ENCODE measurements at regions not wholly inside any gene's neighbourhood (a gene's known extent, or its start where the extent isn't known, plus 50 kb on each side); places are given as distances from the start of the nearest gene placed in this dataset.

- no peak for DNase-seq (ENCODE audit: low read depth)
Observed at GRCh38 chr10:94043431-94043990, 49.8 kb downstream of the PLCE1 start.

DNA sequence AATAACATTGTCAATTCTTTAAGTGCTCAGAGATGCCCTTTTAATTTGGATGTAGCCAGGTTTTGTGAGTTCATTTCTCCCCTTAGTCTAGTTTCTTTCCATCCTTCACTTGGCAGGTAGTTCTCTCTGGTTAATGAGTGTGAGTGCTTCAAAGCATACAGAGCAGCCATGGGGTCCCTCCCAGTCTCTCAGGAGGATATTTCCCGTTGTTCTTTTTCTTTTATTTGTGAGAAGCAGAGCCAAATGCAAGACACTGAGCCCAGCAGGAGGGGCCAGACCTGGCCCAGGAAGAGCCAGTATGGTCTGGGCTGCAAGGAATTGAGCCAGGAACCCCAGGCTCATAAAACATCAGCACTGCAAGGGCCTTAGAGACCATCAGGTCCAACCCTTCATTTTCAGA is 52.4 kb downstream of the PLCE1 start:
- no peak for DNase-seq (ENCODE audit: low read depth)

DNA sequence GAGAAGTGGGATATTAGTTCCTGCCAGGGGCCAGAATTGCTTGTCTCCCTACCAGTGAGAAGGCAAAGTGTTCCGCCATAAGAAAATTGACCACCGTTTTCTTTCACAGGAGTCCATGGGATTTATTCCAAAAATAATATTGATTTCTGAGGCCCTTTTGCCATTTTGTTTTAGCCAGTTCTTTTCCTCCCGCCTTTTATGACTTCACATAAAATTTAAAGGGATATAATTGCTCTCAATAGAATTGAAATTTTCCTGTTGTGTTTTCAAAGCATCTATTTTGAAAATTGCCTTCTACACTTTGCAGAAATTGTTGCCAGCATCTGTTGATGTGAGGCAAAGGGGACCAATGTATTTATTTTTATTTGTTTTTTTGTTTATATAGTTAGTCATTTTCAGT is 53.6 kb downstream of the PLCE1 start:
- DNase-seq (ENCODE audit: low read depth) = no peak

DNA sequence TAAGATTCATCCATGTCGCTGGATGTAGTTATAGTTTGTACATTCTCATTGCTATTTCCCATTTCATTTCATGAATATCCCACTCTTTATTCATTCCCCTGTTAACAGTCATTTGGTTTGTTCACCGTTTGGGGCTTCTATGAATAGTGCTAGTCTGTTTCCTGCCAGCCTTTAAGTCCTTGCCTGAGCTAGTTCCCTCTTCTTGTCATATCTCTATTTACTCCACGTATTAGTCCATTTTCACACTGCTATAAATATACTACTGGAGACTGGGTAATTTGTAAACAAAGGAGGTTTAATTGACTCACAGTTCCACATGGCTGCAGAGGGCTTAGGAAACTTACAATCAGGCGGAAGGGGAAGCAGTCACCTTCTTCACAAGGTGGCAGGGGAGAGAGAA is 56.2 kb downstream of the PLCE1 start:
- DNase-seq (ENCODE audit: low read depth) = no peak

GRCh38 chr10:94052281-94052680 is 58.5 kb downstream of the PLCE1 start:
- no peak for DNase-seq (ENCODE audit: low read depth)

GRCh38 chr10:94052866-94053791 is 59.4 kb downstream of the PLCE1 start:
- DNase-seq (ENCODE audit: low read depth) = no peak

DNA sequence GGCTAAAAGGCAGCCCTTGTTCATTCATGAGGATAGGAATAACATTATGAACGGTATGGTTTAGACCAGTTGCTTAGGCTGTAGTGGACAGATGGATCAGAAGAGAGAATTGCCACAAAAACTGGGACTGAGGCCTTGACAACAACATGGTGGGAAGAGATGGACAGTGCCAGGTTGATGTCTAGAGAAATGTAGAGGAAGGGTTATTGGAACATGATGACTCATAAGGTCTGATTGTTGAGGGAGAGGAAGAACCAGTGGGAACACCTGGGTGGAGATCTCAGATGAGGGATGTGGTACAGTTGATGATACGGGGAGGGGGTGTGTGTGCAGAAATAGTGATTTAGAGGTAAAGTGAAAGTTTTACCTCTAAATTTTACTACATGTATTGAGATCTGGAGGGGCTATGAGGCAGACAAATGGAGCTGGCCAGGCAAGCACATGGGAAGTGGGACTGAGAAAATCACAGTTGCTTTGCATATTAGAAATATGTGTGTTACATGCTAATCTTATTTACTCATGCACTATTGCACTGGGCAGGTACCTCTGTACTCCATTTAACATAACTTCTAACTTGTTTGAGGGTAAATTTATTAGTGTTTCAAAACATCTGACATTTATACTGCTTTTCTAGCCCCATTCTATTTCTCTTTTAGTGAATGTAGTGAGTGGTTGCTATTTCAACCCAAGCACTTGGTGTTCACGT is 65.6 kb downstream of the PLCE1 start:
- DNase-seq (ENCODE audit: low read depth) = no peak

- no peak for DNase-seq (ENCODE audit: low read depth)
Observed at GRCh38 chr10:94061026-94061425, 67.3 kb downstream of the PLCE1 start.

DNA sequence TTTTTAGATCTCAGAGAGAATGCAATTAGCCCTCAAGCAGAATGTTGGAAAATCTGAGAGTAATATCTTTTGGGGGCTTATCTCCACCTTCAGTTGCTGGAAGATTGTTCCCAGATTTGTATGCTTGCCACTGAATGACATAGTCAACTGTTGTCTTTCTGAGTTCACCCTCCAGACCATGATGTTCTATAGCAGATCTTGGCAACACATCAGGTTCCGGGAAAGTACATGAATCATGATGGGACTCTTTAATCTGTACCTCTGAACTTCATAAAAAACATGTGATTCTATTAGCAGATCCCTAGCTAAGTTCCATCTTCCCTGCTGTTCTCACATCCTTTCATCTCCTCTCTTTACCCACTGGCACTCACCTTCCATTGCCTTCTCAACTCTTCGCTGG is 68.9 kb downstream of the PLCE1 start:
- DNase-seq (ENCODE audit: low read depth) = no peak

DNA sequence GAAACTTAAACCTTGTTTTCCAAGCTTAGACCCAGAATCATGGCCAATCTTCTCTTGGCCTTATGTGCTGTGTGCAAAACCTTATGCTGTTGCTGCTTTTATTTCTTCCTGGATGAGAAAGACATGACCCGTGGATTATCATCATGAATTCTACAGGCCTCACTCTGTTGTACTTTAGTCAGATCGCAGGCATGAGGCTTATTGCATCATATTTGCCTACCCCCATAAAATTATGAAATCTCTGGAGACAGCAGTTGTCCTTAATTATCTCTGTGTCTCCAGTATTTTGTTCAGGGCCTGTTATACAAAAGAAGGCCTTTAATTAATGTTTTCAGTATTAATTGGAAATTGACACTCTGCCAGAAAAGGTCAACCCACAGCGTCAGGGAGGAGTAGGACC is 71.6 kb downstream of the PLCE1 start:
- no peak for DNase-seq (ENCODE audit: low read depth)

GRCh38 chr10:94065787-94066186 is 72.1 kb downstream of the PLCE1 start:
- DNase-seq (ENCODE audit: low read depth) = no peak

DNA sequence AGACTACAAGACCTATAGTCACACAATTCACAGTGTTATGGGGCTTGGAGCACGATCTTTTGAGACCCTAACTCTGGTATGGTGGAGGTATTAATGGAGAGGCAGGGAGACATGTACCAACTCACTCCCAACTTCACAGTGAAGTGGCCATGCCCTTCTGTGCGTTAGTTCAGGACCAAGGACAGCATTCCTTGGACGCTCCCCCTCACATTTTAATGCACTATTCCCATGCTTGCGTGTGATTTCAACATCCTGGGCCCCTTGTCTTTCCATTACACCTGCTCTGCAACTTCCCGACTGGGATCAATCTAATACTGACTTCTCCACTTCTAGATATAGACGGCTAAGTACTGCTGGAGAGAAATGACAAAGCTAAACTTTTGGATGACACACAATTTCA is 72.7 kb downstream of the PLCE1 start:
- DNase-seq (ENCODE audit: low read depth) = no peak

- DNase-seq (ENCODE audit: low read depth) = no peak
Observed at GRCh38 chr10:94069884-94070283, 76.2 kb downstream of the PLCE1 start.

GRCh38 chr10:94074462-94074861 is 80.7 kb downstream of the PLCE1 start:
- DNase-seq (ENCODE audit: low read depth) = no peak

- no peak for DNase-seq (ENCODE audit: low read depth)
Observed at GRCh38 chr10:94075506-94075905, 81.8 kb downstream of the PLCE1 start.

GRCh38 chr10:94076325-94076841 is 82.7 kb downstream of the PLCE1 start:
- no peak for DNase-seq (ENCODE audit: low read depth)

GRCh38 chr10:94077042-94077441 is 83.3 kb downstream of the PLCE1 start:
- DNase-seq (ENCODE audit: low read depth) = no peak

DNA sequence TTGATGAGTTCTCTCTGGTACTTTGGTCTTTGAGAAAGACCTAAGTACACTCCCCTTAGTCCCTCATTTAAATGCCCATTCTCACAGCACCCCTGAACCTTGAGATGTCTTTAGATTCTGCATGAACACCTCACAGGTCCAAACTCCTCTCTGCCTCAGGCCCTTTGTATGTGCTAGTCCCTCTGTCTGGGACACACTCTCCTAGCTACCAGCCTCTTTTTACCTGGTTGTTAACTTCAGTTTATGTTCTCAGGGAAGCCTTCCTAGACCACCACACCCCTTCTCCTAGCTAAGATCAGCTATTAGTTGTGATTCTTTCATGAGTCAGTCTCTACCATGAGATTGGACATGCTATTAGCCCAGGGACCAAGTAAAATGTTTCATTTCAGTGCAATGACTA is 86.4 kb downstream of the PLCE1 start:
- no peak for DNase-seq (ENCODE audit: low read depth)

DNA sequence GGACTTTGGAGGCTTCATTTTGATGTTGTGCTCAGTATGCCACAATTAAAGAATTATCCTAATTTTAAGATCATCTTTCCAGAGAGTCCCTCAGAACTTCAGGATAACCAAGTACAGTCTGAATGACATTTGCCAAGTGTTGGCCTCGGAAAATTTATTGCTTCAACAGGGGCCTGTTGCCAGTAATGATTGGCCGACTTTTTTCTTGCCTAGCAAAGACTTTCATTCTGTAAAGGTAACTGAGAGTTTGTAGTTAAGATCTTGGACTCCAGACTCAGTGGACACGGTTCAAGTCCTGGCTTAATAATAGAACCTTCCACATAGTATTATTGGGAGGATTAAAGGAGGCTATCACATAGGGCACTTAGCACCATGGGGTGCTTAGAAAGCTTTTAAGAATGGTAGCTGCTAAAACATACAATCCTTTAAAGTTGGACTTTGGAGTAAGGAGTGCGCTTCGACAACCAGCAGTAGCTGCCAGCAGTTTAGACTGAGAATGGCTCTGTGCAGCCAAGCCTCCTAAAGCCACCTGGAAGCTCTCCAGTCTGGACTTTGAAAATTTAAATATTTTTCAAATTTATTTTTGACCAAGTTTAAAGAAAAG is 90.0 kb downstream of the PLCE1 start:
- DNase-seq (ENCODE audit: low read depth) = no peak

GRCh38 chr10:94084344-94084743 is 90.6 kb downstream of the PLCE1 start:
- DNase-seq (ENCODE audit: low read depth) = no peak

GRCh38 chr10:94085288-94085687 is 91.6 kb downstream of the PLCE1 start:
- no peak for DNase-seq (ENCODE audit: low read depth)

GRCh38 chr10:94085766-94086437 is 92.2 kb downstream of the PLCE1 start:
- no peak for DNase-seq (ENCODE audit: low read depth)

Data from activated T-cell treated with anti-CD3 and anti-CD28 coated beads for 1 hour (primary cell).